22Rv1 (cell line): ENCODE measurements at regions not wholly inside any gene's neighbourhood (a gene's known extent, or its start where the extent isn't known, plus 50 kb on each side); places are given as distances from the start of the nearest gene placed in this dataset.
A peak's percentile ranks its signal among the peaks of the same experiment; 100 is the strongest.

Experiments used
- H3K27ac ChIP-seq: fragments of 450-650 bp; 2 replicates; pipeline ENCODE4 v1.5.1; 2017
- CTCF ChIP-seq: fragments of 450-650 bp; IDR thresholded peaks from 2 replicates; pipeline ENCODE4 v1.5.1; 2017; ENCODE audit warnings: mild to moderate bottlenecking
- ZFX ChIP-seq: fragments of 450-650 bp; IDR thresholded peaks from 2 replicates; pipeline ENCODE4 v1.6.1; 2017; ENCODE audit warnings: antibody characterized with exemption, borderline replicate concordance

GRCh38 chr6:10320291-10320690 lies 94.6 kb downstream of the TFAP2A start:
- H3K27ac ChIP-seq = no peak overlapping the region
- TF ChIP-seq ZFX = no peak
- no peak for TF ChIP-seq CTCF

DNA sequence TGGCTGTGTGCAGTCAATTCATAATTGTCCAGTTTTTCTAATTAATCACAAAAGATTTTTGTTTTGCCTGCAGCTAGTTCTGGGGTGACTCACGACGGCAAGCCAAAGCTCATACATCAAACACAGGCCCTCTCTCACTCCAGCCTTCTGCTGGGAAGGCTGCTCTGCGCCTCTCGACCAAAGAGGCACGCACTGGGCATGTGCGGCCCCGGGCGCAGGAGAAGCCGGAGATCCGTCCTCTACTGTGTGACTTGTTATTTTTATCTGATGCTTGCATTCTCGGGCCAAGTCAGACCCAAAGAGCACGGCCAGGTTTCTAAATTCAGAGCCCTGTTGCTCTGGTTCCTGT lies 98.5 kb downstream of the TFAP2A start:
- peak overlapping the region; percentile 86 for H3K27ac ChIP-seq

GRCh38 chr6:10315658-10316372 lies 99.1 kb downstream of the TFAP2A start:
- H3K27ac ChIP-seq = peak overlapping the region; percentile 86
- TF ChIP-seq CTCF (no peak), ZFX (no peak)

More for the DNA sequence above, 98.5 kb downstream of the TFAP2A start:
- TF ChIP-seq ZFX = no peak
- TF ChIP-seq CTCF = no peak

- peak overlapping the region; percentile 86 for H3K27ac ChIP-seq
- TF ChIP-seq CTCF (no peak), ZFX (no peak)
Measured at GRCh38 chr6:10315034-10315433, 99.8 kb downstream of the TFAP2A start.

GRCh38 chr6:10314163-10314955 lies 100.5 kb downstream of the TFAP2A start:
- TF ChIP-seq ZFX (no peak), CTCF (no peak)
- H3K27ac ChIP-seq = peak overlapping the region; percentile 86

DNA sequence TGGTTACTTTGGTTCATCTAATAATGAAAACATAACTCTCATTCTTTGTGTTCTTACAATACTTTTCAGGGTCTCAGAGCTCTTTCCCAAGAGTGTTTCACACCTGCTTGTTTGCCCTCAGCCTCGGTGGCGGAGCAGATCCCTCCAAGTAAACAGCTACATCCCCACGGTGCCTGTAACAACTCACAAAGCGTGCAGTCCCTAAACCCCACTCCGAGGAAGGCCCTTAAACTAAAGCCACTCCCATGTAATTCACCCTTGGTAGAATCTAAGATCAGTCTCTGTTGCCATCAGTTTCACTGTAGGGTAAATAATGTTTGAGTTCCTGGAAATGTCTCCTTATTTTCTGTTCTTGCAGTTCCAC lies 101.1 kb downstream of the TFAP2A start:
- no peak for TF ChIP-seq ZFX
- TF ChIP-seq CTCF = no peak
- peak overlapping the region; percentile 86 for H3K27ac ChIP-seq

- no peak for TF ChIP-seq ZFX
- no peak for TF ChIP-seq CTCF
- peak overlapping the region; percentile 86 for H3K27ac ChIP-seq
Measured at GRCh38 chr6:10312445-10312844, 102.4 kb downstream of the TFAP2A start.

DNA sequence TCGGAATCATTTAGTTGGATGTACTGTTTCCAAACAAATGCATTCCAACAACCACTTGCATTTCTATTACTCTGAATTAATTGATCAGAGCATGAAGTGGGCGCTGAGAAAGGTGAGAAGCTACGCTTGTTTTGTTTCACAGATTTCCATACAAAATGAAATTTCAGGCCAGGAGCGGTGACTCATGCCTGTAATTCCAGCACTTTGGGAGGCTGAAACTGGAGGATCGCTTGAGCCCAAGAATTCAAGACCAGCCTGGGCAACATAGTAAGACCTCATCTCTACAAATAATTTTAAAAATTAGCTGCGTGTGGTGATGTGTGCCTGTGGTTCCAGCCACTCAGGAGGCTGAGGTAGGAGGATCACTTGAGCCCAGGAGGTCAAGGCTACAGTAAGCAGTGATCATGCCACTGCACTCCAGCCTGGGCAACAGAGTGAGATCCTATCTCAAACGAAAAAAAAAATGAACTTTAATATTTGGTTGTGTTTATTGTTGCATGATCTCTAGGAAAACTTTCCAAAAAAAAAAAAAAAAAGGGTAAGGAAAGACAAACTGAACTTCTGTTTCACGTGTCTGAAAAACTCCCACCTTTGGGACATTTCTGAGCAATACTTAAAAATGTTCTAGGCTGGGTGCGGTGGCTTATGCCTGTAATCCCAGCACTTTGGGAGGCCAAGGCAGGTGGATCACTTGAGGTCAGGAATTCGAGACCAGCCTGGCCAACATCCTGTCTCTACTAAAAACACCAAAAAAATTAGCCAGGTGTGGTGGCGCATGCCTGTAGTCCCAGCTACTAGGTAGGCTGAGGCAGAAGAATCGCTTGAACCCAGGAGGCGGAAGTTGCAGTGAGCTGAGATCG lies 103.1 kb downstream of the TFAP2A start:
- peak overlapping the region; percentile 42; the same call in 1 of the 2 replicates for H3K27ac ChIP-seq
